HG02981 (cell line): ENCODE measurements at regions not wholly inside any gene's neighbourhood (a gene's known extent, or its start where the extent isn't known, plus 50 kb on each side); places are given as distances from the start of the nearest gene placed in this dataset.
"Not testable (repeated sequence)": the region's sequence is repeated elsewhere in the genome, so short reads cannot be mapped to it uniquely, and the experiment has no call there.

Experiments used
- ATAC-seq: cut with Tn5 transposase; IDR thresholded peaks from one replicate; pipeline ENCODE4 v1.9.1; 2021; ENCODE audit warnings: mild to moderate bottlenecking, moderate library complexity; ENCODE audit not compliant: unreplicated experiment

DNA sequence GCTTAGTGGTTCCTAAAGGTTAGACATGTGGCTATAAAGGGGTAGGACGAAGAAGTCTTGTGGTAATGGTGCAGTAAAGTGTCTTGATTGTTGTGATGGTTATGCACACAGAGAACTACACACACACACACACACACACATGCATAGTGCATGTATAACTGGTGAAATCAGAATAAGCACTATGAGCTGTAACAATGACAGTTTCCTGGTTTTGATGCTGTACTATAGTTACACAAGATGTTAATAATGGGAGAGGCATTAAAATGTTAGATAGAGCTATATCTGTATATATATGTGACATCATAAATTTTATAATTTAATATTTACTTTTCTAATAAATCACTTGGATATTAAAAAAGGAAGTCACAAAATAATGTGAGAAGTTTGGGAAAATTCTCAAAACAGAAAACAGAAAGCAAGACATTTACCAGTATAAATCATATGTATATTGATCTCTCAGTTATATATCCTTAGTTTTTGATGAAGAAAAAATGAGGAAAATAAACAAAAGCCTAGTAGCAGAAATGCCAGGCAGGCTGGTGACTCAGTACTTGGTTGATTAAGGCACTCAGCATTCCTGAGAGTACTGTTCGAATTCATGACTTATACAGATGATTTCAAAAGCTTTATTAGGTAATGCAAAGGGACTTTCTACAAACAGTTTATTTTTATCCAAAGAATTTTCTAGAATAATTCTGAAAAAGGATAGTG, 350.5 kb upstream of the DAB2 start:
- ATAC-seq = no peak

DNA sequence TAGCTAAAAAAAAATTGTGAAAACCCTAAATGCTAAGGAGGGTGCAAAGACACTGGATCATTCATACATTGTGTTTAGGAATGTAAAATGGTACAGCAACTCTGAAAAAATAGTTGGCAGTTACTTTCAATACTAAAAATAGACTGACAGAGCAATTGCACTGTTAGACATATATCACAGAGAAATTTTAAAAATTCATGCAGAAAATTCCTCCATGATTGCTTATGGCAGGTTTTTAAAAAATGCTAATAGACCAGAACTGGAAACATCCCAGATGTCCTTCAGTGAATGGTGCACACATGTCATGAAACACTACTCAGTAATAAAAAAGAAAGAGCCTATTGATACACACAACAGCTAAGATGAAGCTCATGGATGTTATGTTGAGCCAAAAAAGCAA, 349.8 kb upstream of the DAB2 start:
- ATAC-seq = no peak

DNA sequence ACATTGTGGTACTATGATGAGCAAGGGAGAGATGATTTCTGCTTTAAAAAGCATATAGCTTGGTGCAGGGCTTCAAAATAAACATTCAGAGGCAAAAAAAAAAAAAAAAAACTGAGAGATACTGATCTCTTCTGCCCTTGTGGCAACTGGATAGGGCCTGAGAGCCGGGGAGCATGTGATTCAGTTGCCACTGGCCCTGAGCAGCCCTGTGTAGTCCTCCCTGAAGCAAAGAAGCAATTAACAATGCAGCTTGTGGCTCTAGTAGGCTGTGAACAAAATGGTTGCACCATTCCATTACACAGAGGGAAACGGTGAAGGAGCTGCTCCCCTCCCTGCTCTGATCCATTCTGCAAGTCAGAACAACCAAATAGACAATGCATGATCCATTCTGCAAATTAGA, 347.5 kb upstream of the DAB2 start:
- ATAC-seq = no peak

DNA sequence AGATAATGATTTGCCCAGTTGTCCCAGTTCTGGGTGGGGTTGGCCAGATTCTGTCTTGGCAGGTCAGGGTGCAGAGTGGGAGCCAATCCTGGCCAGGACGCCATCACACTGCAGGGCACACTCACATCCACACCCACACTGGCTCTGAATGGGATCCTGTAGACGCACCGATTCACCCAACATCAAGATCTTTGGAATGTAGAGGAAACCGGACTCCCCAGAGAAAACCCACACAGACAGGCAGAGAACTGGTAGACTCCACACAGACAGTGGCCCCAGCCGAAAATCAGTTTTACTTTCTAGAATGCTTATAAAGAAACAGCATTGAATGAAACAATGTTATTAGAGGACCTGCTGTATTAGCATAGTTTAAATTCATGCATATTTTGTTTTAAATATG, 343.1 kb upstream of the DAB2 start:
- no peak for ATAC-seq

DNA sequence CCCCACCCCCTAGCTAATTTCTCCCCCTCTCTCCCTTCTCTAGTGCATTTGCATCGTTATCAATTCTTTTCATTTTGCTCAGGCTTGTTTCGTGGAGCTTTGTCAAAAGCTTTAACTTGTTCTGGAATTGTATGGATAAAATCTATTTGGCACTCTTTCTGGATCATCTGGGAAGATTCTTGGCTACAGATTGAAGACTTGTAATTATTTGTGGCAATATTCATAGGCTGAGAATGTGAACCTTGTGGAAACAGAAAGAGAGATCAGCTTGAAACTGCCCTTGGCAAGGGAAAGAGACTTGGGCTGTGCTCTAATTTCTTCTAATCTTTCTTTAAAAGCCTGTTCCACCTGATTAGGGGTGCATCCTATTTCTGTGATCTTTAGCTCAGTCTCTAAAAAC, 340.6 kb upstream of the DAB2 start:
- no peak for ATAC-seq

DNA sequence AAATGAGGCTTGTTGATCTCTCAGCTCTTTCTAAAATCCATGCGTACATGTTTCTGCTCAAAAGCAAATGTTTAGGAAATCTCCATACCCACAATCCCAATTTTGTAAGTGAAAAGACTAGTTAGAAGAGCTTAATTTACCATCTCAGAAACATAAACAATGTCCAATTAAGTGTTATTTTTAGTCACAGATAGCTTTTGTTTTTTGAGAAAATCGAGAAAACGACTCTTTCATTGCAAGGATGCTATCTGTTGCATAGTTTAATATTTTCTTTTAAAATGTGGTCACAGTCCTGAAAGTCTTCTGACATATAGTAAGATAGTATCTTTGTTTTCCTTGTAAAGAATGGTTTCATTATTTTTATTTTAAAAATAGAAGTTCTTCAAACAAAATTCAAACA, 338.0 kb upstream of the DAB2 start:
- no peak for ATAC-seq

DNA sequence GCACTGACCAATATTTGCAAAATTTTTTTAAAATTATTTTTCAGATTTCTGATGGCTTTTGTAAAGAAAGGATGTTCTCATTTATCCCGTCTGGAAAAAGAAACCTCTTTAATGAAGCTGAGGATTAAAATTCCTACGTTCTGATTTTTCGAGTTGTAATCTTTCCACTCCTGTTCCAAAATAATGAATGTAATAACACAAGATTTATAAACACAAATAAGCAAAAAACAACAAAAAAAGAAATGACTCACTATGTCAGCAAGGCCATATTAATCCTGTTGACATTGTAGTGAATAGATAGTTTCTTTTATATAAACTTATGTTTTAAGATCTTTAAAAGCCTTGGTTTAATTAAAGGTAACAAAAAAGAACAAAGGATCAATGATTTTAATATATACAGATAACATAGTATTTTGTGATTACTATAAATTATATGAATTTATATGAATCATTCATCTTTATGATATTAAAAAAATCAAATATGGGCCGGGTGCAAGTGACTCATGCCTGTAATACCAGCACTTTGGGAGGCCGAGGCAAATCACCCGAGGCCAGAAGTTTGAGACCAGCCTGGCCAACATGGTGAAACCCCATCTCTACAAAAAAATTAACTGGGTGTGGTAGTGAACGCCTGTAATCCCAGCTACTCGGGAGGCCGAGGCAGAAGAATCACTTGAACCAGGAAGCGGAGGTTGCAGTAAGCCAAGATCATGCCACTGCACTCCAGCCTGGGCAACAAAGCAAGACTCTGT, 336.6 kb upstream of the DAB2 start:
- no peak for ATAC-seq

DNA sequence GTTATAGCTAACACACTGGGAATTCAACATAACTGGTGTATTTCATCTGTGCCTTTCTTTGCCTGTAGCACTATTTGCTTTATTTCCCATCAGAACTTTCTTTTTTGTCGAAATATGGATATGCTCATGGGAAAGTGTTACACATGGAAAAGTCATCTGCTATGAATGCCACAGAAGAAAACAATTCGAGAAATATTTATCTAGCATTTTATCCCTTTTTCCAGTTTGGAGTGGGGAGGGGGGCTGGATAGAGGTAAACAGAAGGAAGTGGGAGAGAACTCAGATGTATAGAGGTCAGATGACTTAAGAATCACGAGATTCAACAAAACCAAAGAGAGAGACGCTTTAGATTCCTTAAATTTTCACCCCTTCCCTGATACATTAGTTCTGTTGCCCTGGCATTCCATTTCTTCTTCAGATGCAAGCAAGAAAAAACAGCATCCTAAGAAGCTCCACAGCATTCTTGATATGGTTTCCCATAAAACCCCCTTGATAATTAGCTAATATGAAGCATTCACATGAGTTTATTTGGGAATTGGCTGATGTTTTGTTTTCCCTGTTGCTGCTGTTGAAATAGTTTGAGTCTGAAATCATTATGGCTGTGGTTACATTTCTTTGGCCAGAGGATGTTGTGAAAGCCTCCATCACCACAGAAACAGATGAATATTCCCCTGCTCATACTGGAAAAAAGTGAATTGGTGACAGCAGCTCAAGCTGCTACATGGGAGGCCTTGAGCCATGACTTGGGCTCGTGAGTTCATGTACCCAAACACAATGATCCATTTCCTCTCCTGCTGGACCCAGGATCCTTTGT, 335.8 kb upstream of the DAB2 start:
- no peak for ATAC-seq

DNA sequence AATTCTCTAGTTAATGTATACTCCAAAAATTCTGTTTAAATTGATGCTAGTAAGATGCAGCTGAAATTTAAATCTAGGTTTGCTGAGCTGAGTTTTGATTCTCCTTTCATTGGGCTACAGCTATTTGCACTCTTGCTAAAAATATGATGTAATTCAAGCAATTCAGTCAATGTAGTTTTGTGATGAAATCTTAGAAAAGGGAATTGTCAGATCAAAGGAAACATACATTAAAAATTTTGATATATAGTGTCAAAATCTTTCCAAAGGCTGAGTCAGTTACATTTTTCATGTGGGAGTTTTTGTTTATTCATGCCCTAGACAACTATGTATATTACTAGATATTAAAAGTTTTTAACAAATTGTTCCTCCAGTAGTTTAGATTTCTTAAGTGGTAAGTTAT, 334.9 kb upstream of the DAB2 start:
- no peak for ATAC-seq

DNA sequence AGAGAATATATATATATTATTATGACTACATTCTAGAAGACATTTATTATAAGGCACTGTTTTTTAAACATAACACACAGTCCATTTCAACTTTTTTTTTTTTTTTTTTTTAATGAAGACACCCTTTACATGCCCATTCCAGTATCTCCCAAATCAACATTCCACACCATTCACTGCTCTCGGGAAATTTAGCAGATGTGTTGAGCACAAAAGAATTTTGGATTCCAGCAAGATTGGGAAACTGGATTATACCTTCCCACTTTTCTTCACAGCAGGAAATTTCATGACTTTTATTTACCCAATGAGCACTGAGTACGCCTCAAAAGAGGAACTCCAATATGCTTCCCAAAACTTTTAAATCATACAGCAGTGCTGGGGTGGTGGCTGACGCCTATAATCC, 333.6 kb upstream of the DAB2 start:
- ATAC-seq = no peak

DNA sequence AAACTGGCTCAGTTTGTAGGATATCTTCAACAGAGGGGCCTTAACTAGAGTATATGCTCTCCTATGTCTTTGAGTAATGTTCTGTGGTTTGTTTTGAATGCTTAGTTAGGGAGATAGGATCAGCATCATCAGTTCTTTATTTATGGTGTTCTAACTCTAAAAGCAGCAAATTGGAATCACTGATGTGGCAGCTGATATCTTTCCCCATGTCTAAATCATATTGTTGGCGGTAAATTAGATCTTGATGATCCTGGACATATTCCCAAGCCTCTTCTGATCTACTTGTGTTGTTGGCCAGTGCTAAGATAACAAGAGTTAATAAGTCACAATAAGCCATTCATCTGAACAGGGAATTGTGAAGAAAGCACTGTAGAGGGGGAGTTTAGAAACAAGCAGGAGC, 332.4 kb upstream of the DAB2 start:
- ATAC-seq = no peak

DNA sequence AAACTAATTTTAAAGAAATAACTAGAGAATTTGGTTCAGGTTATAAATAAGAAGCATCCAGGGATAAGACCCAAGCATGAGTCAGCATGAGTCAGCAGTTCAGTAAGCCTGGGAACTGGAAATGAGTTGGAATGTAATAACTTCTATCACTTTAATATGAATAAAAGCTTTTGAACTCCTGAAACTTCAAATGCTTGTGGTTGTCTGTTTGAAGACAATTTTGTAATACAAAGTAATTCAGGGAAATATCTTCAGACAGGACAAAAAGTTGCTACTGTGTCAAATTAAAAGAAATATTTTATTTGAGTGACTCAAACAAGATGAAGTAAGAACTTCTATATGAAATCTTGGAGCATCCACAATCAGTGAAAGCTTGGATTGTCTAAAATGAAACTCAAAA, 331.2 kb upstream of the DAB2 start:
- ATAC-seq = no peak

DNA sequence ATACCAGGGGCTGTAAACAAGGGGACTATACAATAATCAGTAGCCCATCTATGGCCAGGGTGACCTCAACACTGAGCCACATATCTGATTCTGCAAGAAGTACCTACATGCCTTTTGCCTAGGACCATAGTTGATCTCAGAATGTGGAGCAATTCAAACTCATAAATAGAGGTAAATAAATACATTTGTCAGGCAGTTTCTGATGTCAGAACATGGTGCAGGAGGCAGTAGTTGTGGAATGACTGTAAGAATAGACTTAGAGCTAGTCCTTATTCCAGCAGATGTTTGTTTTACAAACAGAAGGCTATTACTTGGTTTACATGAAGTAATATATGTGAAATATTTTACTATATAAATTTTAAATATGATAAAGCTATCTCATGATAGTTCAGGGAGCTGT, 330.7 kb upstream of the DAB2 start:
- ATAC-seq = no peak

DNA sequence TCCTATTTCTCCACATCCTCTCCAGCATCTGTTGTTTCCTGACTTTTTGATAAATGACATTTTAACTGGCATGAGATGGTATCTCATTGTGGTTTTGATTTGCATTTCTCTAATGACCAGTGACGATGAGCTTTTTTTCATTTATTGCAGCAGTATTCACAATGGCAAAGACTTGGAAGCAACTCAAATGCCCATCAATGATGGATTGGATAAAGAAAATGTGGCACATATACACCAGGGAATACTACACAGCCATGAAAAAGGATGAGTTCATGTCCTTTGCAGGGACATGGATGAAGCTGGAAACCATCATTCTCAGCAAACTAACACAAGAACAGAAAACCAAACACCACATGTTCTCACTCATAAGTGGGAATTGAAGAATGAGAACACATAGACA, 329.0 kb upstream of the DAB2 start:
- not testable (repeated sequence) for ATAC-seq

DNA sequence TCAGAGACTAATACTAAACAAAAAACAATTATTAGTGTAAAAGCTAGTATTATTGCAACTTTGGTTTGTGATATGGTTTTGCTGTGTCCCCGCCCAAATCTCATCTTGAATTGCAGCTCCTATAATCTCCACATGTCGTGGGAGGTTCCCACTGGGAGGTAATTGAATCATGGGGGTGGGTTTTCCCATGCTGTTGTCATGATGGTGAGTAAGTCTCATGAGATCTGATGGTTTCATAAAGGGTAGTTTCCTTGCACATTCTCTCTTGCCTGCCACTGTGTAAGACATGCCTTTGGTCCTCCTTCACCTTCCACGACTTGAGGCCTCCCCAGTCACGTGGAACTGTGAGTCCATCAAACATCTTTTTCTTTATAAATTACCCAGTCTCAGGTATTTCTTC, 325.9 kb upstream of the DAB2 start:
- ATAC-seq = no peak

DNA sequence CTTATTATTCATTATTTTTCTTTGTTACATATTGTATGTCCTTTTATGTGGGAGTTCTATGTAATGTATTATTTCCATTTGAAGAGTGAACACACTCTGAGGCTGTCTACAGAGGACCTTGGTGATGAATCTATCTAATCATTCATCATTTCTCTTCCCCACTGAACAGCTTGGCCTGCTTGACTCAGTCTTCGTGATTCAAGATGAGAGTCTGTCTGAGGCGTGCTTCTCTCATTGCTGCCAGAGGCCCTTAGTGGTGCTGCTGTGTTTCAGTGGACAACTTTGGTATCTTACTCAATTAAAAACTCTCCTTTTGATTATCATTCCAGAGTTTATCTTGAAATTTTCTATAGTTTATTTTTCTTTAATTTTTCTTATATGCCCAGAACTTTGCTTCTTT, 318.1 kb upstream of the DAB2 start:
- ATAC-seq = no peak

DNA sequence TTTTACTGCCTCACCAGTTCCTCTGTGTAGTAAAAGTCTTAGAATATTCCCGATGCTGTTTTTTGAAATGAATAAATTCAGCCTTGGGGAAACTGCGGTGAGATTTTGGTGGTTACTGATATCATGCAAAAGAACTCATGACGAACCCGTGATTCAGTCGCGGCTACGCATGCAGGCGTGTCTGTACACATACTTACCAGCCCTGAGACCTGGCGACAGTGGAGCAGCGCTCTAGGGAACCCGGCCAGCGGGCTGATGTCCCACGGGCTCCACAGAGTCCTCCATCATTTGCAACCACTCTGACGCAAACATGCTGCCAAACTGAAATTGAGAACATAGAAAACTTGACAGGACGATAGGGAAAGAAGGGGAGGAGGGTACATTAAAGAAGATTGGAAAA, 315.6 kb upstream of the DAB2 start:
- no peak for ATAC-seq

DNA sequence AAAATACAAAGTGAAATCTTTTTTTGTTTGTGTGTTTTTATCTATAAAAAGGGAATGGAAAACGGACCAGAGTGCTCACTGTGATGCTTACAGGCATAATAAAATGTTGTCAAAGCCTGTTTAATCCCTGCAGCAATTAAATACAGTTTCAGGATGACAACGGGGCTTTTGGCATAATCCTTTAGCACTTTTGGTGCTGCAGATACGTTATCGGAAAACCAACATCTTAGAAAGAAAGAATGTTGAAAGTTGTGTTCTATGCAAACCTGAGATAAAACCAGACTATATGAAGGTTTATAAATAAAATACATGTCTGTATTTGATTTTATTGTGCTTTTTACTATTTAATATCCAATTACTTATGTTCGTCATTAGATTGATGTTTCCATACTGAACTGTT, 307.4 kb upstream of the DAB2 start:
- no peak for ATAC-seq

DNA sequence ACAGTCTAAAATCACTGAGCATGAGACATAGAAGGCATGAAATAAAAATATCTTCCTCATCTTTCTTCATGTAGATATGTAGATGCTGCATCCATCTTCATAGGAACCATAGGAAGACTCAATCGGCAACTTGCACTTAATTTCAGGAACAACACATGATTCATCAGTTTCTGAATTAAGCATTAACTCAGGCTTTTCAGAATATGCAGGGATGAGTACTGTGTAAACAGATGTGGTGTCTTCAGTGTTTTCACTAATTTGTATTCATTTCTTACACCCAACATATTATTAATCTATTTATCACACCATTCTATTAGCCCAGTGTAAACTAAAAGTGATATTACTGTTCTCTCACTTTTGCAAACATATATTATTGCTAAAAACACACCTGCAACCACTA, 305.9 kb upstream of the DAB2 start:
- ATAC-seq = no peak

DNA sequence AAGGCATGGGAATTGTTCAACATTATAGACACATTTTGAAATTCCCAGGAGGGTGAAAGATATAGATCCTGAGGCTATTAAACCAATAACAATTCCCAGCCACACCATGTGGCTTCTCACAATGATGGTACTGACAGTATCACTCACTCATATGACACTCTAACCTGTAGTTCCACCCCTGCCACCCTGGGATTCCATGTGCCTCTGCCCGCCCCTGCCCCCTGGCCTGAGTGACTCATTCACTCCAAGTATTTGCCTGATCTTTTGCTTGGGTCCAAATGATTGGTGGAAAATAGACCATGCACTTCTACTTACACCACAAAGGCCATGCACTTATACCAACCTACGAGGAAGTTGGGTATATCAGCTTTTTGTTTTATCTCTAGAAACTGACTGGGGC, 305.2 kb upstream of the DAB2 start:
- ATAC-seq = no peak

DNA sequence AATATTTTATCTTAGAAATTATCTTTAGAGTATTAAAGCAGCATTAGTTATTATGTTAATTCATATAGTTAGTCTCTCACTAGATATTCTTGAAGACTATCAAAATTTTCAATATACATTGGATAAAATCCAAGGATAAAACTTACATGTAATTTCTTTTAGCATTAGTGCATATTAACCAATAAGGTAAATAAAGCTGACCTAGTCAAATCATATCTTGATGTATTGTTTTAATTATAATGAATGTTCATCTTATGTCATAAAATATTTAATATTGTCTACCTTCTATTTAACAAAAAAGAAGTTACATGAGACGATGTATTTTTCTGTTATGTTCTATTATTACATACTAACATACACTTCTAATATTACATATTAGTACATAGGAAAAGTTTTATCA, 301.7 kb upstream of the DAB2 start:
- no peak for ATAC-seq

DNA sequence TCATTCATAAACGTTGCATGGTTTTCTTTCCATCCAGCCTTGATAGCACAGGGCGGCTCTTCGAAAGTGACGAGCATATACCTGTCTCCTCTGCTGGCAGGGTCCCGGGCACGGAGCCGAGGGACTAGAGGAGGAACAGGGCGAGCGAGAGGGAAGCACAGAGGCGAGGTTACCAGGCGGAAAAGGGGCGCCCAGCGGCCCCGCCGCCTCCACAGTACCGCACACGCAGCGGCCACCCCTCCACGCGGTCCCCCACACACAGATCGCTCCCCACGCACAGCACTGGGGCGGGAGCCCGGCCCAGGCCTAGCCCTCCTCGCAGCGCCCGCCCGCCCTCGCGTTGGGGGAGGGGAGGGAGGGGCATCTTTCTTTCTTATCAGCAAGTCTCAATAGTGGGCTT, 296.6 kb upstream of the DAB2 start:
- no peak for ATAC-seq
